ENCODE measurements at regions not wholly inside any gene's neighbourhood (a gene's known extent, or its start where the extent isn't known, plus 50 kb on each side); places are given as distances from the start of the nearest gene placed in this dataset.

DNA sequence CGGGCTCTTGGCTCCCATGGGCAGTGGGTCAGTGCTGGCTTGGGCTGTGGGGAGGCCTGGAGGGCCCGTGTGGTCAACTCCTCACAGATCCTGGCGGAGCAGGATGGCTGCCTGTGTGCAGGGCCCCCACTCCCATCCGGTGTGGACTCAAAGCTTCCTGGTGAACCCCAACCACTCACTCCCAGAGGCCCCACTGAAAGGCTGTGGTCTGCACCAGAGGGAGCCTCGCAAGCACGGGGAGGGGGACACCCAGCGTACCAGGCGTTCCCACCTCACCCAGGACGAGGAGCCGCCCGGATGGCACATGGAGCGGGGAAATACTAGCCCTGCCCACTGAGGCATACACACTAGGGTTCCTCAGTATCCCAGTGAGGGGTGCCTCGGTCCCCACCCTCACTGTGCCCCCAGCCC is 75.4 kb upstream of the ACTRT2 start:
- ChIA-PET CTCF (no interaction called here), POLR2A (no interaction called here)
- no peaks in the 10 kb centered on the region for H3K79me2 ChIP-seq (ENCODE audit: control insufficient read depth, insufficient read depth, low read length)
- peaks cover 19% of the 10 kb centered on the region for H3K4me1 Mint-ChIP-seq
- intact Hi-C loops (cut with micrococcal nuclease) = no loop called here
- H3K4me2 ChIP-seq (replicated peaks; ENCODE audit: low read depth, low read length, poor library complexity, severe bottlenecking) = no peak overlapping the region
- H3K36me3 ChIP-seq (replicated peaks in 1 of 2; ENCODE audit: control extremely low read depth in 1 of 2, control insufficient read depth in 1 of 2, extremely low read depth in 1 of 2, insufficient read depth in 2 of 2, low read length in 1 of 2) = no peaks in the 10 kb centered on the region
- H3K27ac Mint-ChIP-seq = no peak overlapping the region
- peaks cover 0 to 6% (median 1%) of the 10 kb centered on the region in 4 experiments for H3K27me3 ChIP-seq (replicated peaks in 1 of 4; ENCODE audit: control extremely low read depth in 1 of 4, control insufficient read depth in 3 of 4, insufficient read depth in 4 of 4, low read length in 3 of 4)
- ATAC-seq (ENCODE audit: low read depth) (no peak), DNase-seq (no peak)
- H3K4me3 Mint-ChIP-seq = no peak overlapping the region
- H3K9ac ChIP-seq (ENCODE audit: low read length) = no peak overlapping the region
- no peaks in the 10 kb centered on the region for H3K27me3 Mint-ChIP-seq
- H2AFZ ChIP-seq (ENCODE audit: insufficient read depth, low read depth, low read length, poor library complexity, severe bottlenecking) = no peak overlapping the region
- no peak for TF ChIP-seq EZH2 (IDR thresholded peaks at IDR 0.05; ENCODE audit: borderline replicate concordance, insufficient read depth, low read depth, low read length, poor library complexity, severe bottlenecking)
- no peak for TF ChIP-seq CTCF (IDR thresholded peaks at IDR 0.05)
- peaks cover 5 to 37% of the 10 kb centered on the region in 2 donors for H3K4me1 ChIP-seq (ENCODE audit: control insufficient read depth in 2 of 2, insufficient read depth in 2 of 2, low read length in 2 of 2)
- 92% methylated on average over 13 of the region's 13 CpGs for WGBS (ENCODE audit: insufficient coverage)
- no peak overlapping the region for H3K4me3 ChIP-seq (ENCODE audit: control extremely low read depth in 1 of 5, extremely low read depth in 1 of 5, insufficient read depth in 1 of 5, low read depth in 2 of 5, low read length in 4 of 5)
- no peak overlapping the region for H3K27ac ChIP-seq (ENCODE audit: low read length in 2 of 2)
- H3K9me3 Mint-ChIP-seq (ENCODE audit: insufficient read depth) = peaks cover 5% of the 10 kb centered on the region
- peaks cover 0 to 36% (median 10%) of the 10 kb centered on the region in 3 donors for H3K9me3 ChIP-seq (ENCODE audit: control extremely low read depth in 1 of 3, control insufficient read depth in 2 of 3, insufficient read depth in 1 of 3, low read length in 2 of 3)
- H4K20me1 ChIP-seq (ENCODE audit: control insufficient read depth, insufficient read depth, low read length, poor library complexity, severe bottlenecking) = no peaks in the 10 kb centered on the region

GRCh38 chr1:2946291-2946690 is 75.0 kb upstream of the ACTRT2 start:
- intact Hi-C loops (cut with micrococcal nuclease) = no loop called here
- POLR2A ChIA-PET = no interaction called here
- Histone ChIP-seq H3K27me3 (replicated peaks in 1 of 4; ENCODE audit: control extremely low read depth in 1 of 4, control insufficient read depth in 3 of 4, insufficient read depth in 4 of 4, low read length in 3 of 4) (peaks cover 0 to 6% (median 1%) of the 10 kb centered on the region in 4 experiments), H3K9me3 (ENCODE audit: control extremely low read depth in 1 of 3, control insufficient read depth in 2 of 3, insufficient read depth in 1 of 3, low read length in 2 of 3) (peaks cover 0 to 40% (median 6%) of the 10 kb centered on the region in 3 donors), H3K36me3 (replicated peaks in 1 of 2; ENCODE audit: control extremely low read depth in 1 of 2, control insufficient read depth in 1 of 2, extremely low read depth in 1 of 2, insufficient read depth in 2 of 2, low read length in 1 of 2) (no peaks in the 10 kb centered on the region), H4K20me1 (ENCODE audit: control insufficient read depth, insufficient read depth, low read length, poor library complexity, severe bottlenecking) (no peaks in the 10 kb centered on the region), H3K4me3 (ENCODE audit: control extremely low read depth in 1 of 5, extremely low read depth in 1 of 5, insufficient read depth in 1 of 5, low read depth in 2 of 5, low read length in 4 of 5) (no peak overlapping the region), H3K9ac (ENCODE audit: low read length) (no peak overlapping the region), H3K27ac (ENCODE audit: low read length in 2 of 2) (no peak overlapping the region), H3K4me2 (replicated peaks; ENCODE audit: low read depth, low read length, poor library complexity, severe bottlenecking) (no peak overlapping the region), H3K79me2 (ENCODE audit: control insufficient read depth, insufficient read depth, low read length) (no peaks in the 10 kb centered on the region), H2AFZ (ENCODE audit: insufficient read depth, low read depth, low read length, poor library complexity, severe bottlenecking) (no peak overlapping the region), H3K4me1 (ENCODE audit: control insufficient read depth in 2 of 2, insufficient read depth in 2 of 2, low read length in 2 of 2) (peaks cover 5 to 42% of the 10 kb centered on the region in 2 donors)
- TF ChIP-seq CTCF (IDR thresholded peaks at IDR 0.05) (no peak), EZH2 (IDR thresholded peaks at IDR 0.05; ENCODE audit: borderline replicate concordance, insufficient read depth, low read depth, low read length, poor library complexity, severe bottlenecking) (no peak)
- Mint-ChIP-seq H3K27ac (no peak overlapping the region), H3K27me3 (no peaks in the 10 kb centered on the region), H3K4me1 (peaks cover 22% of the 10 kb centered on the region), H3K4me3 (no peak overlapping the region), H3K9me3 (ENCODE audit: insufficient read depth) (peaks cover 3% of the 10 kb centered on the region)
- WGBS (ENCODE audit: insufficient coverage) = 96% methylated on average over 16 of the region's 16 CpGs
- CTCF ChIA-PET = no interaction called here
- no peak for DNase-seq
- no peak for ATAC-seq (ENCODE audit: low read depth)
